IPS-15b (cell line): ENCODE measurements at regions not wholly inside any gene's neighbourhood (a gene's known extent, or its start where the extent isn't known, plus 50 kb on each side); places are given as distances from the start of the nearest gene placed in this dataset.

Source experiments
- H3K27me3 ChIP-seq: one replicate; pipeline ENCODE4 v1.6.1; 2013; ENCODE audit warnings: low read length; ENCODE audit not compliant: control insufficient read depth, insufficient read depth
- H3K36me3 ChIP-seq: one replicate; pipeline ENCODE4 v1.6.1; 2013; ENCODE audit warnings: low read length; ENCODE audit not compliant: control insufficient read depth, insufficient read depth
- H3K4me1 ChIP-seq: one replicate; pipeline ENCODE4 v1.6.1; 2013; ENCODE audit warnings: mild to moderate bottlenecking, low read length; ENCODE audit not compliant: control insufficient read depth, insufficient read depth
- H3K4me3 ChIP-seq: one replicate; pipeline ENCODE4 v1.5.1; 2013; ENCODE audit warnings: low read depth, low read length
- H3K9ac ChIP-seq: one replicate; pipeline ENCODE4 v1.6.1; 2013; ENCODE audit warnings: low read depth, mild to moderate bottlenecking, low read length
- H3K9me3 ChIP-seq: one replicate; pipeline ENCODE4 v1.6.1; 2013; ENCODE audit warnings: mild to moderate bottlenecking, low read length; ENCODE audit not compliant: control insufficient read depth, insufficient read depth

GRCh38 chr16:74168445-74168844, 128.2 kb upstream of the PSMD7 start:
- Histone ChIP-seq H3K4me3 (no peak overlapping the region), H3K36me3 (no peaks in the 10 kb centered on the region), H3K9me3 (no peaks in the 10 kb centered on the region), H3K27me3 (no peaks in the 10 kb centered on the region), H3K4me1 (no peaks in the 10 kb centered on the region), H3K9ac (no peak overlapping the region)

GRCh38 chr16:74166456-74166855, 130.2 kb upstream of the PSMD7 start:
- Histone ChIP-seq H3K9me3 (no peaks in the 10 kb centered on the region), H3K27me3 (no peaks in the 10 kb centered on the region), H3K4me3 (no peak overlapping the region), H3K4me1 (no peaks in the 10 kb centered on the region), H3K9ac (no peak overlapping the region), H3K36me3 (no peaks in the 10 kb centered on the region)

- no peak overlapping the region for H3K9ac ChIP-seq
- no peak overlapping the region for H3K4me3 ChIP-seq
- H3K9me3 ChIP-seq, result no peaks in the 10 kb centered on the region
- H3K27me3 ChIP-seq, result no peaks in the 10 kb centered on the region
- no peaks in the 10 kb centered on the region for H3K4me1 ChIP-seq
- H3K36me3 ChIP-seq, result no peaks in the 10 kb centered on the region
These were observed 131.0 kb upstream of the PSMD7 start for GRCh38 chr16:74165566-74166080.

- no peak overlapping the region for H3K4me3 ChIP-seq
- no peaks in the 10 kb centered on the region for H3K27me3 ChIP-seq
- no peak overlapping the region for H3K9ac ChIP-seq
- no peaks in the 10 kb centered on the region for H3K9me3 ChIP-seq
- no peaks in the 10 kb centered on the region for H3K36me3 ChIP-seq
- H3K4me1 ChIP-seq, result no peaks in the 10 kb centered on the region
These were observed 135.9 kb upstream of the PSMD7 start for GRCh38 chr16:74160759-74161158.

GRCh38 chr16:74153773-74154172, 142.8 kb upstream of the PSMD7 start:
- no peaks in the 10 kb centered on the region for H3K27me3 ChIP-seq
- no peaks in the 10 kb centered on the region for H3K36me3 ChIP-seq

GRCh38 chr16:74146643-74147042, 150.0 kb upstream of the PSMD7 start:
- Histone ChIP-seq H3K4me1 (no peaks in the 10 kb centered on the region), H3K27me3 (no peaks in the 10 kb centered on the region), H3K4me3 (no peak overlapping the region), H3K9ac (no peak overlapping the region), H3K36me3 (no peaks in the 10 kb centered on the region), H3K9me3 (no peaks in the 10 kb centered on the region)

More at GRCh38 chr16:74153773-74154172, 142.8 kb upstream of the PSMD7 start:
- Histone ChIP-seq H3K9me3 (no peaks in the 10 kb centered on the region), H3K9ac (no peak overlapping the region), H3K4me3 (no peak overlapping the region), H3K4me1 (no peaks in the 10 kb centered on the region)

- Histone ChIP-seq H3K4me1 (no peaks in the 10 kb centered on the region), H3K36me3 (no peaks in the 10 kb centered on the region), H3K27me3 (no peaks in the 10 kb centered on the region), H3K4me3 (no peak overlapping the region), H3K9ac (no peak overlapping the region), H3K9me3 (peaks cover 3% of the 10 kb centered on the region)
These were observed 153.4 kb upstream of the PSMD7 start for GRCh38 chr16:74143171-74143570.

- H3K36me3 ChIP-seq, result no peaks in the 10 kb centered on the region
- no peak overlapping the region for H3K4me3 ChIP-seq
- no peaks in the 10 kb centered on the region for H3K27me3 ChIP-seq
- H3K9ac ChIP-seq, result no peak overlapping the region
- peaks cover 3% of the 10 kb centered on the region for H3K9me3 ChIP-seq
- no peaks in the 10 kb centered on the region for H3K4me1 ChIP-seq
These were observed 155.6 kb upstream of the PSMD7 start for GRCh38 chr16:74141015-74141414.

GRCh38 chr16:74140557-74140956, 156.1 kb upstream of the PSMD7 start:
- no peaks in the 10 kb centered on the region for H3K4me1 ChIP-seq
- no peaks in the 10 kb centered on the region for H3K36me3 ChIP-seq
- no peaks in the 10 kb centered on the region for H3K27me3 ChIP-seq
- peaks cover 3% of the 10 kb centered on the region for H3K9me3 ChIP-seq
- no peak overlapping the region for H3K9ac ChIP-seq
- no peak overlapping the region for H3K4me3 ChIP-seq

- H3K4me1 ChIP-seq, result no peaks in the 10 kb centered on the region
- H3K4me3 ChIP-seq, result no peak overlapping the region
- no peaks in the 10 kb centered on the region for H3K27me3 ChIP-seq
- H3K9ac ChIP-seq, result no peak overlapping the region
- no peaks in the 10 kb centered on the region for H3K36me3 ChIP-seq
- no peaks in the 10 kb centered on the region for H3K9me3 ChIP-seq
These were observed 172.8 kb upstream of the PSMD7 start for GRCh38 chr16:74123826-74124225.

- no peaks in the 10 kb centered on the region for H3K9me3 ChIP-seq
- H3K9ac ChIP-seq, result no peak overlapping the region
- no peak overlapping the region for H3K4me3 ChIP-seq
- H3K27me3 ChIP-seq, result no peaks in the 10 kb centered on the region
- H3K4me1 ChIP-seq, result no peaks in the 10 kb centered on the region
- no peaks in the 10 kb centered on the region for H3K36me3 ChIP-seq
These were observed 173.4 kb upstream of the PSMD7 start for GRCh38 chr16:74123195-74123594.

- H3K4me1 ChIP-seq, result no peaks in the 10 kb centered on the region
- H3K27me3 ChIP-seq, result no peaks in the 10 kb centered on the region
- H3K4me3 ChIP-seq, result no peak overlapping the region
- H3K9ac ChIP-seq, result no peak overlapping the region
- no peaks in the 10 kb centered on the region for H3K9me3 ChIP-seq
- no peaks in the 10 kb centered on the region for H3K36me3 ChIP-seq
These were observed 178.8 kb upstream of the PSMD7 start for GRCh38 chr16:74117798-74118197.
